HUDEP-2 (cell line): ENCODE measurements at regions not wholly inside any gene's neighbourhood (a gene's known extent, or its start where the extent isn't known, plus 50 kb on each side); places are given as distances from the start of the nearest gene placed in this dataset.
A peak's percentile ranks its signal among the peaks of the same experiment; 100 is the strongest.

ENCODE experiments used
- DNase-seq, 76 experiments: peaks; one replicate each; lab custom pipeline; 2025; ENCODE audit not compliant: unreplicated experiment in 76 of 76; lab: John Stamatoyannopoulos, UW

- no peak for DNase-seq
These were observed 55.8 kb upstream of the CDH6 start for GRCh38 chr5:31137676-31138075.

DNA sequence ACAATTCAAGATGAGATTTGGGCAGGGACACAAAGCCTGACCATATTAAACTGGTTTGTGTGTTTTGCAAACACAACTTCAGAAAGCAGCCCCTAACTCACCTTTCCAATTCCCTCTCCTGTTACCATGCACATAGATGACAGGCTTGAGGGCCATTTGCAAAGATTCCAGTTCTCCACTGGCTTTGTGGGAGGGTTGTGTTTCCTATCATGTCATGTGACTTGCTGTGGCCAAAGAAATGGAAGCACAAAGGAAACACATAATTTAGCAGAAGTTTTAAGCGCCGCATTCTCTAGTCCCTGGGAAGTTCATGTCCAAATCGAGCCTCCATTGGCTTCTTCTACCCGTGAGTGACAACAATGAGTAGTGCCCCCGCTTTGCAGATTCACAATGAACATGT is 57.9 kb upstream of the CDH6 start:
- no peak for DNase-seq

GRCh38 chr5:31133488-31133887 is 60.0 kb upstream of the CDH6 start:
- DNase-seq = peak in 2 of 76 experiments; percentile 9 to 27

GRCh38 chr5:31131381-31131891 is 62.0 kb upstream of the CDH6 start:
- no peak for DNase-seq

GRCh38 chr5:31130676-31131075 is 62.8 kb upstream of the CDH6 start:
- DNase-seq = no peak

GRCh38 chr5:31124651-31125305 is 68.7 kb upstream of the CDH6 start:
- peak in 66 of 76 experiments; percentile 5 to 96 (median 62) for DNase-seq

GRCh38 chr5:31124026-31124425 is 69.5 kb upstream of the CDH6 start:
- DNase-seq = peak in 1 of 76 experiments; percentile 40

- DNase-seq = no peak
These were observed 70.2 kb upstream of the CDH6 start for GRCh38 chr5:31122998-31123951.

GRCh38 chr5:31121224-31121623 is 72.3 kb upstream of the CDH6 start:
- DNase-seq = no peak

DNA sequence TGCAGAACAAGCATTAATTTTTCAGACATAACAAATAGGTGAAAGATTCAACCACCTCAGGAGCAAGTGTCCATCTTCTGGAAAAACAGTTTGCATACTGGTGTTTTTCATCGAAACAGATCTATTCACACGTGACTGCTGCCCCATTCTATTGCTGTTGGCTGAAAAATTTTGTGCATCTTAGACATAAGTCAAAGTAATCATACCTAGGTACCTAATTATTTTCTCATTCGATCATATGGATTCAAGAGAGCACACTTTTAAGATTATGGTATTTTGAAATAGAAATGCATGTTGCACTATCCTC is 72.9 kb upstream of the CDH6 start:
- DNase-seq = no peak

DNA sequence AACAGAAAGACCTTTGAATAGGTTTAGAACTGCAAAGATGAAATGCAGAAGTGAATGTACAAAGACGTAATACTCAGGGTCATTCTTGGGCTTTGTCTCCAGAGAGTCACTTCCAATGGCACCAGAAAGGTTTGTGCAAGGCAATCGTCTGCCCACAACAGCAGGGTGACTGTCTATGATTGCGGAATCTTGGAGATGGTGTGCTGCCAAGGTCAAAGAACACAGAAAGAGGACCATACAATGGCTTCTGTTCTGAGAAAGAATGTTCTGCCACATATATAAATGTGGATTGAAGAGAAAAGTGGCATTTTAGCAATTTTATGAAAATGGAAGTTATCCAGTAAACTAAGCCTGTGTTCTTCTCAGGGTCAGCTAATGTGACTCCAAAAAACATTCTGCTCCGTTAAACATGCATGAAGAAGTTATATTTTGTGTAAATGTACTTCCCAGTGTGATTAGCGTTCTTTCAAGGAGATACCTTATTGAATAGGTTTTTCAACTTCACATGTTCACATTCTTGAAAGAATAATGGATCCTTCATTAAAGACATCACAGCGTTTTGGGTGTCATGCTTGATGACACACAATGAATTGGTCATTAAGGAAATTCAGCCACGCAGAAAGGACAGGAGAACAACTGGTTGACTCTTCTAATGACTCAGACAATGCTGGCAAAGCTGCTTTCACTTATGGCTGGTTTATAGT is 73.4 kb upstream of the CDH6 start:
- no peak for DNase-seq

- no peak for DNase-seq
These were observed 76.9 kb upstream of the CDH6 start for GRCh38 chr5:31116466-31117031.

- DNase-seq = no peak
These were observed 78.7 kb upstream of the CDH6 start for GRCh38 chr5:31114817-31115216.

GRCh38 chr5:31113666-31114350 is 79.7 kb upstream of the CDH6 start:
- DNase-seq = no peak

- DNase-seq = no peak
These were observed 80.4 kb upstream of the CDH6 start for GRCh38 chr5:31113101-31113500.

GRCh38 chr5:31107091-31107518 is 86.4 kb upstream of the CDH6 start:
- DNase-seq = no peak

- DNase-seq = no peak
These were observed 86.8 kb upstream of the CDH6 start for GRCh38 chr5:31106691-31107090.

DNA sequence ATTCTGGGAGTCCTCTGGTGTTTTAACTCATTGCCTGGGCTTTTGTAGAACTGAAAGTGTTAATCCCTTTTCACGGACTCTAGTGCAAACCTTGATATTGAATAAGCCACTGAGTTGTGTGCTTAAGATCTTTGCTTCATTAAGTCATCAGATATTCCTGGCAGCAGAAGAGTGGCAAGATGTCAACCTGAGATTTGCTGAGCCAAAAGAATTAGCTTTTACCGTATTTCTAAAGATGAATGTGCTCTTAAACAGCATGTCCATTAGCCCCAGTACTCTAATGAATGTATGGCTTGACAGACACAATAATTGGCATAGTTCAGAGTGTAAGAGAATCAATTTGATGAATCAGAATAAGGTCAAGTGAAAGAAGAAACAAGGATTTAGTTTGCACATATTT is 87.2 kb upstream of the CDH6 start:
- DNase-seq = no peak

DNA sequence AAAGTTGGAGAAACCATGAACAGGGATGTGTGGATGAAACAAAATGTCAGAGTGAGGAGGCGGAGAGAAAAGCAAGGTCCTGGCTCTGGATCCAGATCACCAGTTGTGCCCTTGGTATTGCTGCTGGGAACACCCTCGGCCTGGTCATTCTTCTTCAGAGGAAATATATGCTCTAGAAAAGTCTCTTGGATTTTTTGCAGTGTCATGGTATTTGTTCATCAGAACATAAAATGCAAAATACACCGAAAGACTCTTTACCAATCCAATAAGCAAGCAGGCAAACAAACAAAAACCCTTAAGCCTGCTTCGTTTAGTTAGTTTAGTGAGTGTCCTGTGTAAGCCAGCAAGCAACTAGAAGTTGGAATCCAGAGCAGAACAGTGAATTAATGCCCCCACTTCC is 88.7 kb upstream of the CDH6 start:
- DNase-seq = no peak

- DNase-seq = no peak
These were observed 92.6 kb upstream of the CDH6 start for GRCh38 chr5:31100781-31101310.
